IPS-NIHi7 (cell line): ENCODE measurements at regions not wholly inside any gene's neighbourhood (a gene's known extent, or its start where the extent isn't known, plus 50 kb on each side); places are given as distances from the start of the nearest gene placed in this dataset.

Experiments
- DNase-seq: peaks from one replicate; pipeline ENCODE4 v3.0.0; 2012; ENCODE audit warnings: mixed read lengths; ENCODE audit errors: extremely low spot score

DNA sequence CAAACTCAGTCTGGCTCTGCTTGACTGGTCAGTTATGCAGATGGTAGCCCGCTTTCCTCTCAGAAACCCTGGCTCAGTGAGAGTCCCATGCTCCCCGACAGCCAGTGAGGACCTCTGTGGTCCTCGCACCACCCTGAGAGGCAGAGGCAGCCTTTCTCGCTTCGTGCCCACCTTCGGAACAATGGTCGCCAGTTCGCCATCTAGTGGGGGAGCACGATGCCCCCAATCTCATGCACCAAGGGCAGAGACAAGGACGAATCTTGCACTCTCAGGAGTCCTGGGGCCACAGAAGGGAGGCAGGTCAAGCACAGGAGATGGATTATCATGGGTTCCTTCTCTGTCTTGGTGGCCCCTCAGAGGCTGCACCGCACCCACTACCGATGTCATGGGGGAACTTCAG lies 75.2 kb downstream of the RHCG start:
- no peak for DNase-seq

DNA sequence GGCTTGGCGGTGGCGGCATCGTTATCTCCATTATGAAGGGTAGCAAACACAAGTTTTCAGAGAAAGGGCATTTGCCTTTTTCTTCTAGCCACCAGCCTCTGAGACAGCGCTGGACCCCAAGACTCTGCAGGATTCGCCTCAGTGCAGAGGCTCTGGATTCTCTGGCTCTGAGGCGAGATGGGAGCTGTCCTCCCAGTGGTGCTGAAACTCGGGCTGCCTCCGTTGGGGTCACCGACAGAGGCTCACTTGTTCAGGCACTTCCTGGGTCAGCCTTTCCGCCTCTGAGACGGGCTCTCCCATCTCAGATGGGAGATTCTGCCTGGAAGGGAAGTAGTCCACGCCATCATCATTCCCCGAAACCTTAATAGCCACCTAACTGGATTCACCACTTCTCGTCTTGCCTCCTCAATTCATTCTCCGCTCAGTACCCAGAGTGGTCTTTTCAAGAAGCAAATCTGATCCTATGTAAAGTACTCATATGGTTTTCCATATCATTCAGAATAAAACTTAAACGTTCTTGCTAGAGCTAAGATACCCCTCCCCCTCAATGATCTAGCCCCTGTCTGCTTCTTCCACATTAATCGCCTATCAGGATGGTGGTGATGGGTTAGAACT lies 76.9 kb downstream of the RHCG start:
- peak; percentile 82 for DNase-seq

DNA sequence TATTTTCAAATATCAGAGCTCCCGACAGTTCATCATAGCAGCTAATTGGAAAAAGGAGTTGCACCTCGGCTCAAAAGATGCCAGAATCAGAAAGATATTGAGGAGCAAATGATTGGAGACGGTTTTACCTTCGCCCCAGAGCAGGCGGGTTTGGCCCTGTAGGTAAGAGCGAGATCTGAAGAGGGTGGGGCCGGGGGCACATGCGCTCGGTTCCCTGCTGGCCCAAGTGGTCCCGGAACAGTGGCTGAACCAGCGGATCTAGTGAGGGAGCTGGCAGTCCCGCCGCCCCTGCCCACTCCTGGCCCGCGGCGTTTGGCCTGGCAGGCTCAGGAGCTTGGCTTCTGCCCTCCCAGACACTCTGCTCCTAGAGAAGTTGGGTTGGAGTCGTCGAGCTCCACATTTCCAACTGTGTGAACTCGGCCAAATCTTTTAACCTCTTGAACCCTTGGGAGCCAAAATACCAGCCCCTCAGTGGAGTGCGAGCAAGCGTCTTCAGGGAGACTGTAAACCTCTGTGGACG lies 79.1 kb downstream of the RHCG start:
- no peak for DNase-seq

DNA sequence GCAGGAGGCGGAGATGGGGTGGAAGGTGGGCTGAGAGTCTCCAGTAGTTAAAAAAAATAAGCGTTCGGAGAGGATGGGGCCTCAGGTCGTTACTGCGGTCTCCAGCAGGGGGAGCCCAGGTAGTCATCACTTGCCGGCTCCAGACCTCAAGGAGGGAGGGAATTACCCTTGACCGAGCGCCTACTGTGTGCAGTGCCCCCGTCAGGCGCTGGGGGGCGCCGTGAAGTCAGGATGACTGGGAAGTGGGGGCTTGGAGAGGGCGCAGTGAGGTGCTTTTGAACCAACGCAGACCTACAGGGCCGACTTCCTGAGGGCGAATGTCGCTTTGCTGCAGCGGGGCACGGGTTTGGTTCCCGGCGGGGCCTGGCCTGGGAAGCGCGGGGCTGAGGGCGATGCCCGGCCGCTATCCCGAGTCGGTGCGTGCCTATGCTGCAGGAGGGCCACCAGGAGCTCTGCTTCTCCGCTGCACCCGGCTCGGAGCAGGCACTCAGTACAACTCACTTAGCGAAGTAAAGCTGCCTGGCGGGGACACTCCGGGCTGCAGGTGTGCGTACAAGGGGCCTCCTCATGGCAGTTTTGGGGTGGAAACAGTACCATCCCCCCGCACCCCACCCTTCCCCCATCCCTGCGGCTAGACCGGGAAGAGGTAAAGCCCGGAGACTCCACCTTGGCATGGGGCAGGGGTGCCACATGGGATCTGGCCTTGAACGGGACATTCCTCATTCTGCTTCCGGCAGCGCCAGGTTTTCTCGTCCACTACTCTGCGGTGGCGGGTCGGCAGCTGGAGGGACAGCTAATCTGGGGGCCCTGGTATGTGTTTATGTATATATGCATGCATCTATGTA lies 79.8 kb downstream of the RHCG start:
- DNase-seq = peak; percentile 93

DNA sequence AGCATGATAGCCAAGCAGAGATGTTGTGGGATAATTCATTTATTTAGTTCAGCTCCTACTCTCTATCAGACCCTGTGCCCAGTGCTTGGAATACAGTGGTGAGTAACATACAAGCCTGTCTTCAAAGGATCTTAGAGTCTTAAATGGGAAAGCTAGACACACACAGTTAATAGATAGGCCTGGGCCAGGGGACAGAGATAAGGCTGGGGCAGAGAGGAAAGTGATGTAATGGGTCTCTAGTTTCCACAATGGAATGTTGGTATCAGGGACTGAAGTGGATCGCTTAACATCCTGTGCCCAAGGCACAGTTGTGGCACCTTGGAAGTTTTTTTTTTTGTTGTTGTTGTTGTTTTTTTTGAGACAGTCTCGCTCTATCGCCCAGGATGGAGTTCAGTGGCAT lies 79.9 kb upstream of the POLG start:
- DNase-seq = no peak

DNA sequence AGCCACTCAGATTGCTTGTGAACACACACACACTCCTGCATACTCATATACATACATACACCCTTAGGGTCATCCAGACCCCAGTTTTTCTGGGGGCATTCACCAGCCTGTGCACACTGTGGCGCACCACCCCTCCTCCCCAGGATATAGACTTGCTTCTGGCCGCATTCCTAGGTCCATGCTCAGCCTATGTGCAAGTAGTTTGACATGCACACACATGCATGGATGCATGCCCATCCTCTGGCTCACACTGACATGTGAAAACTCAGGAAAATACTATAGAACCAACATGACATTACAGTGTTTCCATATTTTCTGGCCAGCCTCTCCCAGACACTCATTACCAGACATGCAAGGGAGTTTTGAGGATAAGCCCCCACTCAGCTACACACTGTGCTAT lies 79.3 kb upstream of the POLG start:
- DNase-seq = no peak

DNA sequence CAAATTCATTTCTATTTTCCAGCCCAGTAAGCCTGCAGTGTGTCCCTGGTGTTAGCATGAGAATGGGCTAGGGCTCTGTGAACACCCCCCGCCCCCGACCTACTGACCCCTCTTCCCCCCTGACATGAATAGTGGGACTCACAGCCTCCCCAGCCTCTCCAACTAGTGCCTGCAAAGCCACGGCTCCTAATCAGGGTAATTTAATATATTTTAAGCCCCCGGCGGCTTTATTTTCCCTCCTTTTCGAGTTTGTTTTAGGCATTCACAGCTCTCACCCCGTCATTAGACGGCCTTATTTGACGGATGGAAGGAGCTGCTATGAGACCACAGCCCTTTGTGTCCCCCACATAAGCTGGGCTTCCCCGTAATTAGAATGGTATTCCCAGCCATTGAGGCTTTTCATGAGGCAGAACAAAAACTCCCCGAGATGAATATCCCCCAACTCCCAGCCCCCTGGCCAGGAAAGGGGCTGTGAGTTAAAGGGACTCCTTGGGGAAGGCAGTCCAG lies 78.3 kb upstream of the POLG start:
- DNase-seq = no peak

DNA sequence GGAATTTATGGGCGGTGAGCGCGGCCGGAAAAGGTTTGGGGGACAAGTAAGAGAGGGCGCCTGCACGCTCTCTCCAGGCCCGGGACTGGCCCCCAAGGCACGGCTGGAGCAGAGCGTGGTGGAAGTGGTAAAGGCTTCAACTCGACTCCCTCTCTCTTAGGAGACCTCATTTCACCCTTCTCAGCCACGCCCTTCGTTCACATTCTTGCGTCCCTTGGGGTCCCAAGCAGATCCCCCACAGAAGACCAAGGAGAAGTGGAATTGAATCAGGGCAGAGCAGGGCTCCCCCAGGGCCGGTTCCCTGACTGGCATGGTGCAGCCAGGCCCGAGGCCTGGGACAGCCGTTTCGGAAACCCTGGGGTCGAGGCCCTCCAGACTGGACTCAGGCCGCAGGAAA lies 75.4 kb upstream of the POLG start:
- no peak for DNase-seq

DNA sequence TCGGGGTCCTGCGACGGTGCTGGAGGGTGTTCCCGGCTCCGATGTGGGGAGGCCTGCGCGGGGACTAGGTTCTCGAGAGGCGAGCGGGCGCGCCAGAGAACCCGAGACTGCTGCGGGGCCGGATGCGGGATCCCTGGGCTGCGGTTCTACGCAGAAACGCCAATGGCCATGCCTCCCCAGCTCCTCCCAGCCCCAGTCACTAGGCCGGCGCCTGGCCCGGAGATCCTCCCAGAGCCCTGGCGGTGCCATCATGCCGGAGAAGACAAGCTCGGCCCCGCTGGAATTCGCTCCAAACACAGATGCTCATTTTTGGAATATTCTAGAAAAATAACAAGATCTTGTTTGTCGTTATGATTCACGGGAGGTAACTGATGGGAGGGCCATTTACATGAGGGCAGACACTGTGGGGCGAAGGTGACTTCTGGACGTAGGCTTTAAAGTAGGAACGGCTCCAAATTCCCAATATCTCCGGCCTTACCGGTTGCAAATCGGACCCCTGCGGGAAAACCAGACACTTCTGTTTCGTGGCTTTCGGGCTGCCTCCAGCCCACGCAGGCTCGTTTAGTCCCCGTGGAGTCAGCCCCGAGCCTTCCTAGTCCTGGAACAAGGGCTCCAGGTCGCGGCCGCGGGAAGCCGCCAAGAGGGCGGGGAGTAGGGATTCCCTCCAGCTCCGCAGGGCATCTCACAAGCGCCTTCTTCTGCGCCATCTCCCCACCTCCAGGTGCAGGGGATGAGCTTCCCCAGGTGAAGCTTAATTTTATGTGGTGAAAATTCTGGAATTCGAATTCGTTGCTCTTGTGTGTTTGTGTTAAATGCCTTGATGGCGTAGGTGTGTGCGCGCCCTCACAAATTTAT lies 74.8 kb upstream of the POLG start:
- DNase-seq = no peak

DNA sequence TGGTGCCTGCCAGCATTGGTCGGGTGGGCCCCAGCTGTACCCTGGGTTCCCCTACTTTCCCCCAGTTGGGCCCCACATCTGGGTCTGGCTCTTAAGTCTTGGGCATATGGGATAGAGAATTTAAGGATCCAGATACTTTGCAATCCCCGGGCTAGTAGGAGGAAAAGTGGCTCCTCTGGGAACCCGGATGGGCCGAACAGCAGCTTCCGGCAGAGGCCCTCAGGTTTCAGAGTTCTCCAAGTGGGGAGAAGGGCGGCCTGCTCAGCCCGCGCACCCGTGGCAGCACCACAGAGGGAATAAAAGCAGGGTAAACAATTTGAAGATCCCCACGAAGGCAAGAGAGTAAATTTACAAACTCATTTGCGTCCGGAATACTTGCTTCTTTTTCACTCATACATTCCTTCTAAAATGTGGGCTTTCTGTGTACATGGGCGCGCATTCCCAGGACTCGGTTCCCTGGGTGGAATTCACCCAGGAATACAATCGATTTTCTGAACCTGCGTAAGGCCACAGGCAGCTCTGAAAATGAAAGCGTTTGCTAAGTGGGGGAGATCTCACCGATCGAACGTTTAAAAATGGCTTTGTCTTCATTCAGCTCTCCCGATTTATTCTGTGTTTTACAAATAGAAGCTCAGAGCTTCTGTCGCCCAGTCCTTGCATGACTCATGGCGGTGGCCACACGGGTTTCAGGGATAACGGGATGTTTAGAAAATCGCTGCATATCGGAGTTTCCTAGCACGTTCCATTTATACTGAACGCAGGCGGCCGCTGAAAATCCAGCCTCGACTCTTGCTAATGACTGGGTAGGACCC lies 74.0 kb upstream of the POLG start:
- DNase-seq = no peak

DNA sequence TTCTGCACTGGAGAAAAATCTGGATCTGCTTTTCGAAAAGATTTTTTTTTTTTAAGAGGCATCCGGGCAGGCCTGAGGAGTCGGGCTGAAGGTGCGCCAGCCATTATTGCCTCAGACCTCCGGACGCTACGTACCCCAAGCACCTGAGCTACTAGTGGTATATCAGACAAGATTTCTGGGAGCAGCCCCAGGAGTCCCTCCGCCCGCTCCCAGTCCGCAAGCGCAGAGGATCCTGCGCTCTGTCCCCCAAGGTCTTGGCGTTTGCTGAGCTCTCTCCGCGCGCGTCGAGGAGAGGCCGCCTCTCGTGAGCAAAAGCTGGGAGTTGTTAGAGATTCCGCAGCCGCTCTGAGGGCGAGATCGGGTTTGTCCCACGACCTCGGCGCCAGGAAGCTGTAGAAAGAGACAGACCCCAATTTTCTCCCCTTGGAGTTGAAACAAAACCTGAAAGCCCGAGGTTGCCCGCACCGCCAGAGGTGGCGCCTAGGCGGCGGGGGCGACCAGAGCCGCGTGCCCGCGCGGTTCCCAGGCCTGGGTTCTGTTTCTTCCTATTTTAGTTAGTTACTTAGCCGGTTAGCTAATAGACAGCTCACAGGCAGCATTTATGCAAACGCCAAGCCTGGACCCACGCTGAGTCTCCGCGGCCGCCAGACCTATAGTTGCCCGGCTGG lies 72.5 kb upstream of the POLG start:
- DNase-seq = peak; percentile 38

DNA sequence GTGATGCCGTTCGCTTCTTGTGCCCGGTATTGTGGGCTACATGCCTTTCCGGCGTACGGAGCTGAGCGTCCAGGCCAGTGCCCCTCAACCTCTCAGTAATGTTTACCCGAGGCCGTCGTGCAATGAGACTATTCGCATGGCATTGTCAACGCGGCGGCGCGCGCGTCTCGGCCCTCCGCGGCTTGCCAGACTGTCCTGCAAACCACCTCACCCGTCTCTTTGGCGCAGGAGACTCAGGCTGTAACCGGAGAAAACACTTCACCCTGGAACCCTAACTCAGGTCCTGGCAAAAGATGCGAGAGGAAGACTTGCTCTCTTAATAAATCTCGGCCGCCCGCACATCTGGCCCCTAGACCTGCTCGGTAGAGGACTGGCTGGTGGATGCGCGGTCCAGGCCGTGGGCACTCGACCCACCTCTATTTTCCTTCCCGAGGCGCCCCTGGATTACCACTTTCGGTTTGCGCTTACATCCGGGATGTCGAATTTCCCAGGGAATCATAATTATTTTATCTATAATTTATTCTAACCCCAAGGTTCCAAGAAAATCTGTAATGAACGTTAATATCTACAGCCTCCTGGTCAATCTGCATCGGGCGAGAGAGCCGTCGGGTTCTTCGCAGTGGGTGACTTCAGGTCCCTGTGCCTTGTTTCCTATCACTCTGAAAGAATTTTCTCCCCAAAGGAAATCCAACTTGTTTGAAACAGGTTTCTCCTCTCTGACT lies 71.8 kb upstream of the POLG start:
- DNase-seq = no peak

DNA sequence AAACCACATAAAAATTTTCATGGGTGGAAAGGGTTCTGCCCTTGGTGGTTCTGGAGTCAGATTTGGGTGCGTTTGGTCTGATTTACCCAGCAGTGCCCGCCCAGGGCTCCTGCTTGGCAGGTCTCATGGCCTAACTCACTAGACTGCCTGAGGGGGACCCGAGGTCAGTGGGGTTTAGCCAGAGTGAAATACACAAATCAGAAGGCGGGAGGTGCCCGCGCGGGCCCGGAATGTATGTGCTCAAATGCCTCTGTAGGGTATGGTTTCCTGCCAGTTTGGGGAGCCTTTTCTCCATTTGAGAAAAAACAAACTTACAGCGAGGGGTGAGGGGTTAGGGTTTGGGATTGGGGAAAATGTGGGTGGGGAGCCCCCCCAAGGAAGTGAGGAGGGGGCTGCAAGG lies 70.9 kb upstream of the POLG start:
- DNase-seq = no peak

DNA sequence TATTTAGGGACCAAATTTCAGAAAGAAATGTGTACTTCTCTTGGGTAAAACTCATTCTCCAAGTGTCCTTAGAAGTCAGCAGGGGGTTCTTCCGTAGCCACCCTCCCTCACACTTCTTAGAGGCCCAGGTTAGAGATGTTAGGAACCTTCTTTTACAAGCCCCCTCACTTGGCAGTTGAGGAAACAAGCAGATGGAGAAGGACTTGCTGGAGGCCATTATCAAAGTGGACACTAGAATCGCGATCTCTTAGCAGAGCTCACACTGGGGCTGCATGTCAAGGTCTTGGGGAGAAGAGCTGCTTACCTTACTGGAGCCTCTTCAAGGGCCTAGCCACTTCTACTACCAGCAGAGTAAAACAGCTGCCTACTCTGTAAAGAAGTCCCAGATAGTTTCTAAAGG lies 69.4 kb upstream of the POLG start:
- no peak for DNase-seq

DNA sequence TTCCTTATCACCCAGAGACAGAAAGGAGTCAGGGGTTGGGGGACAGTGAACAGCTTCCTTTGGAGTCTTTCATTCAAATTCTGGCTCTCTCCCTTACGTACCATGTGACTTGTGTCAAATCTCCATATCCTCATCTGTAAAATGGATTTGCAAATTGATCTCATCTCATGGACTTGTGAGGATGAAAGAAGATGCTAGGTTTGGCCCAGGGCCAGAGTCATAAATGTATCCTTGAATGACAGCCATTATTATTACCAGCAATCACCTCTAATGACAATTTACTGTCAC lies 67.8 kb upstream of the POLG start:
- DNase-seq = no peak

DNA sequence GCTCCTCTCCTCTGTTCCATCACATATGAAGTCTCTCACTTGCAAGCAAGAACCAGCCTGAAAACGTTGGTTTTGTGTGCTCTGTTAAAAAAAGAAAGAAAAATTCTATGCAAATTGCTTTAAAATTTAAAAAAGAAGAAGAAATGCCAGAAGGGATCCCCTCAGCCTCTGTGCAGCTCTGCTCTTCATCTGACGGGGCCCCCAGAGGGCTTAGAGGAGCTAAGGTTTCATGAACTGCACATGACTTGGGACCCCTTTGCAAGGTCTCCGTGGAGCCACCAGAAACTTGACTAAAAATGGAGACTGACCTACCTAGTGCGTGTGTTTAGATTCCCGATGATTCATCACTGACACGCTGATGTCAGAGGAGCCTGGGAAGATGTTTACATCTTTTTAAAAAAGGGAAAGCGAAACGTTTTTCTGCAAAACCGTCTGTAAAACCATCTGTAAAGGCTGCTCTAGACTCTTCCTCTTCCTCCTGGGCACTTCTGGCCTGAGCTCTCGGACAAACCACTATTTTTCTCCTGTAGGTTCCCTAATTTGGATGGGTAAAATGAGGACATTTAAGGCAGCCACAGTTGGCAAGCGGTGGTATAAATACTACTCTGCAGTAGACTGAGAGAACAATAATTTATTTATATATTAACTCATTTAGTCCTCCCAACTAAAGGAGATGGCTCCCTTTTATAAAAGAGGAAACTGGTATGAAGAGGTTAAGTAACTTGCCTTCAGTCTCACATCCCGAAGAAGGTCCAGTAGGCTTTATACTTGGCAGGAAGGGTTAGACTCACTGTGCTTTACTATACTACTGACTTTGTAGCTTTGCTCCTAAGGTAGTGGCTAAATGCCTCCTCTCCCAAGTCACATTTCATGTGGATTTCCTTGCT lies 67.2 kb upstream of the POLG start:
- DNase-seq = no peak

DNA sequence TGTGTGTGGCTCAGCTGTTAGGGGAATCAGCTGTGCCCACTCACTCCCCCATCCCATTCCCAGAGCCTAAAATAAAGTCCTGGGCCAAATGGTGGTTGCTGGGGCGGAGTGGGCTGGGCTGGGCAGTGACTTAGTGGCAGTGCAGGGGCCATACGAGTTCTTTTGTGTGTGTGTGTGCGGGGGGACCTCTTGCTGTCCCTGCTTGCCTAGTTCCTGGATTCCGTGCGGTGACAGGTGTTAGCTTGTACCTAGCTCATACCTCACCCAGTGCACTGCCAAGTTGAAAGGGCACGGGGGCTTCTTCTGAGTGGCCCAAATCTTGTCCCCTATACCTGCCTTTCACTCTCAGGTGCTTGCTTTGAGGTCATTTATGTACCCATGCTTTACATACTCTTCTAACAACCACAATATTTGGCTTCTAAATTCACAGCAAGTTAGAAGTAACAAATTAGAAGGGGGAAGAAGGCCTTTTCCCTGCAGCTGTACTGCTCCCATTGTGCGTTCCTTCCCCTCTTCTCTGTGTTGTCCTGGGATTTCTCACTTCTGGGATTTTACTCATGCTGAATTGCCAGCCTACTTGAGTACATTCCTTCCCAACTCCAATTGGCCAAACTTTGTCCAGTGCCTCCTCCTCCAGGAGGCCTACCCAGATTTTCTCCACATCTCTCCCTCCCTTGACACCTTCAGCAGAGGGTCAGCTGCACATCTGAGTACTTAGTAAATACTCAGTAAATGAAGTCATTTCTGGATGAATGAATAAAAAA lies 66.3 kb upstream of the POLG start:
- no peak for DNase-seq

DNA sequence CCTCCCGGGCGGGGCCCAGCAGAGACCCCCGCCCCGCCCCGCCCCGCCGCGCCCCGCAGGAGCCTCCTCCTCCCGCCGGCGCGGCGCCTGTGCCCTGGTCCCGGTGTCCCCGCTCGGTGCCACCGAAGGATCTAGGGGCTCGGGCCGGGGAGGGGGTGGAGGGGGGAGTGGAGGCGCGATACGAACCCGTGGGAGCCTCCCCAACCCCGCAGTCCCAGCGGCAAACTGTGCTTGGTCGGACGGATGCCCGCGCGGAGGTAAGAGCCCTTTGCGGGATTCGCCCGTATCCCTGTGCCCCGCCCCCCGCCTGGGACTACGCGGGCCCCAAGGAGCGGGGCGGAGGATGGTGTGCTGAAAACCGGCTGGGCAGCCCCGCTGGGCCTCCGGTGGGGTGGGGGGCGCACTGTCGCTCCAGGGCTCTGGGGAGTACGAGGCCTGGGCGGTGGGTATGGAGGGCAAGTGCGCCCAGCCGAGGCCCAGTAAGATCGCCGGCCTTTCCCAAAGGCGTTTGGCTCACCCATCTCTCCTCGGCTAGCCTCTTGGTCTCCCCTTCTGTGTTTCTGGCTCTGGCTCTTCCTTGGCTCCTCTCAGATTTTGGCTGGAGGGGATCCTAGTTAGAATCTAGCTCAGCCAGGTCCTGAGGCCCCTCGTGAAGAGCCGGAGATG lies 65.6 kb upstream of the POLG start:
- no peak for DNase-seq
